ENCODE measurements at regions not wholly inside any gene's neighbourhood (a gene's known extent, or its start where the extent isn't known, plus 50 kb on each side); places are given as distances from the start of the nearest gene placed in this dataset.
A peak's percentile ranks its signal among the peaks of the same experiment; 100 is the strongest.

GRCh38 chr6:99129835-99130234 lies 182.1 kb upstream of the FBXL4 start:
- intact Hi-C loops (cut with micrococcal nuclease; ENCODE audit: unreplicated experiment) (no loop called here), in situ Hi-C loops (cut with HindIII; ENCODE audit: extremely low pct_ligation_motif_present, low pct_unique_long_range_greater_than_20kb) (no loop called here)
- Histone ChIP-seq H2AFZ (ENCODE audit: low read length) (no peak overlapping the region), H3K9ac (ENCODE audit: insufficient read depth, low read depth, low read length) (no peak overlapping the region), H3K27ac (ENCODE audit: extremely low read length, insufficient read depth, low read length) (no peak overlapping the region), H3K79me2 (ENCODE audit: insufficient read depth, low read length) (no peaks in the 10 kb centered on the region), H4K20me1 (ENCODE audit: insufficient read depth, low read length) (no peaks in the 10 kb centered on the region), H3K36me3 (replicated peaks in 1 of 2; ENCODE audit: control insufficient read depth in 1 of 2, insufficient read depth in 2 of 2, low read length in 2 of 2) (no peaks in the 10 kb centered on the region), H3K4me2 (ENCODE audit: low read depth, low read length) (no peak overlapping the region), H3K4me1 (ENCODE audit: insufficient read depth, low read length) (peaks cover 7% of the 10 kb centered on the region; the same call in 1 of the 2 replicates), H3K27me3 (ENCODE audit: control insufficient read depth in 1 of 2, insufficient read depth in 2 of 2, low read length in 2 of 2) (no peaks in the 10 kb centered on the region), H3K9me3 (ENCODE audit: low read length) (no peaks in the 10 kb centered on the region), H3K4me3 (replicated peaks in 1 of 3; ENCODE audit: insufficient read depth in 1 of 3, low read depth in 2 of 3, low read length in 3 of 3) (no peak overlapping the region)
- no peak for ATAC-seq
- POLR2A ChIA-PET = no interaction called here
- no peak for FAIRE-seq
- no peak for TF ChIP-seq ZNF207 (IDR thresholded peaks at IDR 0.05; ENCODE audit: borderline replicate concordance)
- TF ChIP-seq MAFF (IDR thresholded peaks at IDR 0.05; ENCODE audit: low read depth, low read length) = peak; percentile 73
- peak; percentile 65 to 80; a peak in 3 of 4 replicates for TF ChIP-seq MAFK (conservative IDR thresholded peaks at IDR 0.05 in 1 of 2, IDR thresholded peaks at IDR 0.05 in 1 of 2; ENCODE audit: low read length in 2 of 2)
- WGBS (ENCODE audit: low lambda C conversion rate) = 58% methylated on average over 2 of the region's 2 CpGs
- DNase-seq (ENCODE audit: low spot score) = no peak
- no TSS peak for BruUV-seq (replicated peaks)
- CTCF ChIA-PET (ENCODE audit: low intra/inter-chr PET ratio, low total read pairs) = no interaction called here

GRCh38 chr6:99121748-99122147 lies 174.0 kb upstream of the FBXL4 start:
- DNase-seq (ENCODE audit: low spot score) = no peak
- Histone ChIP-seq H3K4me1 (ENCODE audit: insufficient read depth, low read length) (no peaks in the 10 kb centered on the region), H3K36me3 (replicated peaks in 1 of 2; ENCODE audit: control insufficient read depth in 1 of 2, insufficient read depth in 2 of 2, low read length in 2 of 2) (no peaks in the 10 kb centered on the region), H3K4me2 (ENCODE audit: low read depth, low read length) (no peak overlapping the region), H3K27ac (ENCODE audit: extremely low read length, insufficient read depth, low read length) (no peak overlapping the region), H3K4me3 (replicated peaks in 1 of 3; ENCODE audit: insufficient read depth in 1 of 3, low read depth in 2 of 3, low read length in 3 of 3) (no peak overlapping the region), H4K20me1 (ENCODE audit: insufficient read depth, low read length) (no peaks in the 10 kb centered on the region), H3K9ac (ENCODE audit: insufficient read depth, low read depth, low read length) (no peak overlapping the region), H2AFZ (ENCODE audit: low read length) (no peak overlapping the region), H3K9me3 (ENCODE audit: low read length) (no peaks in the 10 kb centered on the region), H3K79me2 (ENCODE audit: insufficient read depth, low read length) (no peaks in the 10 kb centered on the region), H3K27me3 (ENCODE audit: control insufficient read depth in 1 of 2, insufficient read depth in 2 of 2, low read length in 2 of 2) (0 out of 5 replicates have a peak, but pooled peaks cover 0 to 2% of the 10 kb centered on the region in 2 experiments)
- in situ Hi-C loops (cut with HindIII; ENCODE audit: extremely low pct_ligation_motif_present, low pct_unique_long_range_greater_than_20kb) (loop anchor here (25.0 kb wide), 2 partner anchors 284 to 1634 kb away; partner anchors contain the start of gene POU3F2), intact Hi-C loops (cut with micrococcal nuclease; ENCODE audit: unreplicated experiment) (no loop called here)
- ATAC-seq = no peak
- CTCF ChIA-PET (ENCODE audit: low intra/inter-chr PET ratio, low total read pairs) = no interaction called here
- BruUV-seq (replicated peaks) = no TSS peak
- POLR2A ChIA-PET = no interaction called here
- no peak for FAIRE-seq
- WGBS (ENCODE audit: low lambda C conversion rate) = 0% methylated on average over 3 of the region's 3 CpGs
- TF ChIP-seq KDM2A (CRISPR knock-in tag; IDR thresholded peaks at IDR 0.05; ENCODE audit: borderline replicate concordance, low read depth) (no peak), MAFK (conservative IDR thresholded peaks at IDR 0.05 in 1 of 2, IDR thresholded peaks at IDR 0.05 in 1 of 2; ENCODE audit: low read length in 2 of 2) (no peak), AGO1 (IDR thresholded peaks at IDR 0.05; ENCODE audit: low read depth, low read length, poor library complexity, severe bottlenecking) (no peak), CCAR2 (optimal IDR thresholded peaks at IDR 0.05; ENCODE audit: low read depth, low read length) (no peak), SKI (IDR thresholded peaks at IDR 0.05; ENCODE audit: partially characterized antibody) (no peak)
